Endothelial cell of umbilical vein (primary cell): ENCODE measurements at regions not wholly inside any gene's neighbourhood (a gene's known extent, or its start where the extent isn't known, plus 50 kb on each side); places are given as distances from the start of the nearest gene placed in this dataset.

Source experiments
- BruUV-seq: library from RNA; stranded (reverse); fragments of 400-500 nt; replicated peaks from 2 replicates; lab custom pipeline; 2021; lab: Mats Ljungman, UMichigan
- CTCF ChIA-PET: fragments of 300-600, 350-600 bp; sonication (Branson Sonifier 250); formaldehyde crosslinking; loops from one replicate; lab custom pipeline; 2021; ENCODE audit warnings: antibody characterized with exemption, inconsistent platforms; lab: Charles Lee
- POLR2A ChIA-PET: fragments of 300-600, 350-600 bp; sonication (Branson Sonifier 250); formaldehyde crosslinking; loops from one replicate; lab custom pipeline; 2021; ENCODE audit warnings: antibody characterized with exemption, inconsistent platforms; lab: Charles Lee
- DNase-seq: peaks from one replicate; pipeline ENCODE4 v3.0.0-alpha.2; 2011; ENCODE audit warnings: low read depth, low spot score
- FAIRE-seq: peaks from 2 replicates; lab custom pipeline; 2011; peaks lifted over from hg19 to GRCh38; lab: Jason Lieb, UNC
- H2AFZ ChIP-seq: 2 replicates; pipeline ENCODE4 v1.6.0; 2012; ENCODE audit warnings: low read depth, low read length, control low read depth, inconsistent platforms
- H3K27ac ChIP-seq: 2 replicates; pipeline ENCODE4 v1.5.1; 2011; ENCODE audit warnings: low read depth, mild to moderate bottlenecking, control low read depth, low read length, moderate library complexity; ENCODE audit not compliant: insufficient read depth
- H3K27me3 ChIP-seq, 2 experiments: 2 replicates each; pipeline versions ENCODE4 v1.6.0 to v1.6.1; 2011; ENCODE audit warnings: low read length in 2 of 2, mixed read lengths in 1 of 2; ENCODE audit not compliant: control insufficient read depth in 2 of 2, insufficient read depth in 2 of 2
- H3K36me3 ChIP-seq, 2 experiments: 2 replicates in 1 of 2; 3 replicates in 1 of 2; pipeline ENCODE4 v1.5.1; 2011; ENCODE audit warnings: low read length in 2 of 2, mild to moderate bottlenecking in 1 of 2, moderate library complexity in 1 of 2; ENCODE audit not compliant: control insufficient read depth in 2 of 2, insufficient read depth in 2 of 2; ENCODE audit errors: extremely low read depth in 1 of 2
- H3K4me1 ChIP-seq: 3 replicates; pipeline ENCODE4 v1.5.1; 2011; ENCODE audit warnings: mild to moderate bottlenecking, low read length; ENCODE audit not compliant: control insufficient read depth, insufficient read depth; ENCODE audit errors: extremely low read depth
- H3K4me2 ChIP-seq: 2 replicates; pipeline ENCODE4 v1.6.1; 2011; ENCODE audit warnings: low read length, control low read depth, mixed read lengths; ENCODE audit not compliant: insufficient read depth
- H3K4me3 ChIP-seq, 3 experiments: fragments of 200-600 bp in 1 of 3; sonication (generic), shearing (Covaris generic) in 1 of 3; replicated peaks in 1 of 3; 2 replicates each; pipeline ENCODE4 v1.5.1; 2011 to 2016; ENCODE audit warnings: control low read depth in 3 of 3, low read length in 3 of 3, mild to moderate bottlenecking in 2 of 3, inconsistent platforms in 1 of 3, low read depth in 1 of 3, moderate library complexity in 1 of 3; ENCODE audit not compliant: insufficient read depth in 1 of 3
- H3K79me2 ChIP-seq: 2 replicates; pipeline ENCODE4 v1.6.0; 2012; ENCODE audit warnings: low read length, inconsistent platforms; ENCODE audit not compliant: control insufficient read depth, insufficient read depth
- H3K9ac ChIP-seq: replicated peaks from 2 replicates; pipeline ENCODE3; 2011; ENCODE audit warnings: low read length, control low read depth; ENCODE audit not compliant: insufficient read depth; ENCODE audit errors: extremely low read depth
- H3K9me1 ChIP-seq: replicated peaks from 3 replicates; pipeline ENCODE4 v1.6.0; 2011; ENCODE audit warnings: mild to moderate bottlenecking, low read length; ENCODE audit not compliant: control insufficient read depth, insufficient read depth; ENCODE audit errors: extremely low read depth
- H3K9me3 ChIP-seq: replicated peaks from 2 replicates; pipeline ENCODE4 v1.5.1; 2012; ENCODE audit warnings: low read length, inconsistent platforms; ENCODE audit not compliant: control insufficient read depth, insufficient read depth
- H4K20me1 ChIP-seq: replicated peaks from 2 replicates; pipeline ENCODE3; 2011; ENCODE audit warnings: mild to moderate bottlenecking, low read length; ENCODE audit not compliant: control insufficient read depth, insufficient read depth; ENCODE audit errors: extremely low read depth
- FOS ChIP-seq: IDR thresholded peaks from 2 replicates; pipeline ENCODE4 v1.6.1; 2011; ENCODE audit warnings: mild to moderate bottlenecking, low read length, moderate library complexity, borderline replicate concordance; ENCODE audit not compliant: insufficient read depth
- JUN ChIP-seq: IDR thresholded peaks from 2 replicates; pipeline ENCODE4 v1.6.1; 2011; ENCODE audit warnings: borderline replicate concordance, low read depth; ENCODE audit not compliant: insufficient read length, insufficient read depth
- POLR2A ChIP-seq: IDR thresholded peaks from 2 replicates; pipeline ENCODE4 v1.6.1; 2012; ENCODE audit warnings: low read depth, mild to moderate bottlenecking, control low read depth, low read length
- dilution Hi-C: fragments of 300-500 bp; cut with MboI; formaldehyde crosslinking; loops from one replicate; pipeline ENCODE4 v1.15.0; 2019; ENCODE audit warnings: low sequenced_read_pairs; ENCODE audit not compliant: extremely low pct_ligation_motif_present
- intact Hi-C: fragments of 100-400 bp; cut with micrococcal nuclease; formaldehyde crosslinking; loops from one replicate; pipeline ENCODE4 v1.10.0; 2022

DNA sequence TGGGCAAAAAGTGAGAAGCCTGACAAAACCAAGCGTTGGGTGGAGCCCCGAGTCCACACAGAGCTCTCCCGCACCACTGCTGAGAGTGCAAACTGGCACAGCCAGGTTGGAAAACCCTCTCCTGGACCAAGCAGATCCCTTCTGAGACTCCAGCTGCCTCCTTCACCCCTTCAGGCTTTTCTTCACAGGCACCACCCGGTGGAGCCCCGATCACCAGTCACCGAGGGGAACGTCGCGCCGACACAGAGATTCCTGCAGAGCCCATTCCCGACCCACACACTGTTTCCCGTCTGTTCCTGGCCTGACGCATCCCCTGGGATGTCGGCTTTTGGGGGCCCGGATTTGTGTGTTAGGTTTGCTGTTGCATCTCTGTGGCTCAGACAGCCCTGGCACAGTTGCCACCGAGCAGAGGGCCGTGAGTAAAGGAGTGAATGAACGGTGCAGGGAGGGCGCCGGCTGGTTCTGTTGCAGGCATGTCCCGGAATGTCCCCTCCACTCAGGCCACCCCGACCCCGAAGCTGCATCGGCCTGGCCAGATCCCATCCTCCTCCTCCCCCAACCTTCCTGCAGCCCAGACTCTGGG lies 51.0 kb upstream of the INPP5A start:
- H3K27me3 ChIP-seq, result peaks cover 2 to 5% of the 10 kb centered on the region in 2 experiments
- H3K4me1 ChIP-seq, result no peaks in the 10 kb centered on the region
- BruUV-seq, result no TSS peak
- no peak overlapping the region for H3K4me2 ChIP-seq
- no peaks in the 10 kb centered on the region for H3K36me3 ChIP-seq
- H4K20me1 ChIP-seq, result no peaks in the 10 kb centered on the region
- FAIRE-seq (no peak), DNase-seq (no peak)
- H3K27ac ChIP-seq, result no peak overlapping the region
- no peak overlapping the region for H3K4me3 ChIP-seq
- ChIA-PET POLR2A (no interaction called here), CTCF (no interaction called here)
- H3K9me1 ChIP-seq, result no peaks in the 10 kb centered on the region
- dilution Hi-C loops (no loop called here), intact Hi-C loops (no loop called here)
- H3K9me3 ChIP-seq, result no peaks in the 10 kb centered on the region
- TF ChIP-seq FOS (no peak), JUN (no peak), POLR2A (no peak)
- no peak overlapping the region for H3K9ac ChIP-seq
- no peak overlapping the region for H2AFZ ChIP-seq
- no peaks in the 10 kb centered on the region for H3K79me2 ChIP-seq

DNA sequence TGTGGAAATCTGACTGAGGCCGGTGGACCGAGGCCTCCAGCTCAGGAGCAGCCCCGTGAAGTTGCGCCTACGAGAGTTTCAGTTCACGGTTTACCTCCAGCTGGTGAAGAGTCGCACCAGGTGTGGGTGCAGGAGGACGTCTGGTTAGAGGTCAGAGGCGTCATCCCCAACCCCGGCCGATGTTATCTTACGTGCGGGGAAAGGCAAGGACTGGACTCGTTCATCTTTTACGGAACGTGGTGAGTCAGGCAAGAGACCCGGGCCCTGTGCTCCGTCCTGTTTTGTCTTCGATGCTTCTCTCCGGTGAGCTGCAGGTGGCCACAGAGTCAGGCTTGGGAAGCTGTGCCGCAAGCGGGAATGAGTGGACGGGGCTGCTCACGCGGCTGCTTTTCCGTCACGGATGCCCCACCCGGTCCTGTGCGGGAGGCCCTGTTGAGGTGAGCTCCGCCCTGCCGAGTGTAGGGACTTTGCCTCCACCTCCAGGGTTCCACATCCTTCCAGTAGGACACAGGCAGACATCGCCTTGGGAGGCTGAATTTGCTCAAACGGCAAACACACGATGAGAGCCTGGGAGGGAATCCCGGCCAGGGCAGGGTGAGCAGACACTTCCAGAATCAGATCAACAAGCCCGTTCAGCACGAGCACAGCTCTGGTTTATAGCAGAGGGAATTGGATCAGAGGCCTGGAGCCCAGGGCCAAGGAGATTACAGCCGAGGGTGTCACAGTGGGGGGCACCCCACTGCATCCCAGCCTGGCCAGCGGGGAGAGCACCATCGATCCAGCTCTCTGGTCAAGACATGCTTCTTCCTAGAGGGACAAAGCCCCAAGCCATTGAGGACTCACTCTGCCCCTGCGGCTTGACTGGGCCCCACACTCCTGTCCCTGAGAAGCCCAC lies 50.1 kb upstream of the INPP5A start:
- dilution Hi-C loops, result no loop called here
- intact Hi-C loops, result no loop called here
- ChIA-PET CTCF (no interaction called here), POLR2A (no interaction called here)
- Histone ChIP-seq H3K4me2 (no peak overlapping the region), H4K20me1 (no peaks in the 10 kb centered on the region), H3K27ac (no peak overlapping the region), H2AFZ (no peak overlapping the region), H3K36me3 (no peaks in the 10 kb centered on the region), H3K4me1 (no peaks in the 10 kb centered on the region), H3K9ac (no peak overlapping the region), H3K9me1 (no peaks in the 10 kb centered on the region), H3K27me3 (peaks cover 0 to 2% of the 10 kb centered on the region in 2 experiments), H3K79me2 (no peaks in the 10 kb centered on the region), H3K4me3 (no peak overlapping the region), H3K9me3 (no peaks in the 10 kb centered on the region)
- no TSS peak for BruUV-seq
- TF ChIP-seq POLR2A, result no peak
- FAIRE-seq (no peak), DNase-seq (no peak)
